Endometrial microvascular endothelial cells (primary cell): ENCODE measurements at regions not wholly inside any gene's neighbourhood (a gene's known extent, or its start where the extent isn't known, plus 50 kb on each side); places are given as distances from the start of the nearest gene placed in this dataset.

ENCODE experiments used
- in situ Hi-C: cut with HindIII; loops from 2 replicates; pipeline ENCODE4 v1.10.0; 2017; ENCODE audit warnings: low sequenced_read_pairs, low pct_unique_long_range_greater_than_20kb; ENCODE audit errors: inconsistent ontology term

GRCh38 chr7:25829663-25830062 lies 322.3 kb upstream of the NFE2L3 start:
- in situ Hi-C loops, result no loop called here

- in situ Hi-C loops, result no loop called here
These were observed 321.8 kb upstream of the NFE2L3 start for GRCh38 chr7:25830215-25830614.

DNA sequence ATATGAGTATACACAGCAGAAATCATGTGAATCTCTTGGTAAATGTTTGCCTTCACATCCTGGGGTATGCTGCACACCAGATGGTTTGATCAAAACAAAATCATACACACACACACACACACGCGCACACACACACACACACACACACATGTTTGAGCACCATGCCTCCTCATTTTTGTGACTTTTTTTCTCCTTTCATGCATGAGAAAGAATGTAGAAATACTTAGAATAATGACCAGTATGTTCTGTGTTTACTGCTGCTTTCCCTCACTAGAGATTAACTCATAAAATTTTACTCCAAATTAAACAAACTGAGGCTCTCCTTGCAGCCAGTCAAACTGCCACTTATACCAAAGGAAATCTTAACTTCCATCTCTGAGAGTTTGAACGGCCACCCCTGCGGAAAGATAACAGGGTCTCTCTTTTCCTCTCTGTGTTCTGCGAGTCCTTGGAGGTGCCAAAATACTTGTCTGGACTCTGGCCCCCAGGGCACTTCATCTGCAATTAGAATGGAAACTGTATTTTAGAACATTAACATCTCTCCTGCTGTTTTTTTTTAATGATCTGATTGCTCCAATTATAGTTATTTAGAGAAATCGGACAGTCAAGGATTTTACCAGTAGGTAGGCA lies 320.8 kb upstream of the NFE2L3 start:
- in situ Hi-C loops, result no loop called here

DNA sequence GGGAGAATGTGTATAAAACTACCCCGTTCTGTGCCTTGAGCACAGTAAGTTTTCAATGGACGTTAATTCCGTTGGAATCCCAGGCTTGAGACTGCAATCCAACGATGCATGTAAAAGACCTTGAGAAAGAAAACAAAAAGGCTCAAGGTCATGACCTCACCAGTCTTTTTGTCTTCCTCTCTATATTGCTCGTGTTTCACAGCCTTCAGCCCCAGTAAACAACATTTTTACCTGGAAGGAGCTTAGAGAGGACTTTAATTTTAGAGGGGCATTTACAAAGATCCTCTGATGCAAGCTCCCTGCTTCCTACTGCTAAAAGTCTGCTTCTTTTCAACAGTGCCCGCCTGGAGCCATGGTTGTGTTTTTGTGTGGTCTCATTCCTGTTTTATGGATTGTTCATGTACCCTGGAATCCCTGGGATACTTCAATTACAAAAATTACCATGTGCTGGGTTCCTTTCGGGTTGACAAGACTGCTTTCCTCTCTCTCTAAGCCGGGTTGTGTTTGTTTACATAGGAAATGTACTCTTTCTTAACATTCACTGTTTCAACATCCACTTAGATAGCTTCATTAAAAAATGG lies 320.1 kb upstream of the NFE2L3 start:
- in situ Hi-C loops, result no loop called here

GRCh38 chr7:25832456-25832855 lies 319.5 kb upstream of the NFE2L3 start:
- in situ Hi-C loops, result no loop called here

GRCh38 chr7:25832929-25833328 lies 319.1 kb upstream of the NFE2L3 start:
- in situ Hi-C loops, result no loop called here

GRCh38 chr7:25834050-25834449 lies 317.9 kb upstream of the NFE2L3 start:
- in situ Hi-C loops, result no loop called here

GRCh38 chr7:25835197-25835596 lies 316.8 kb upstream of the NFE2L3 start:
- in situ Hi-C loops, result no loop called here

DNA sequence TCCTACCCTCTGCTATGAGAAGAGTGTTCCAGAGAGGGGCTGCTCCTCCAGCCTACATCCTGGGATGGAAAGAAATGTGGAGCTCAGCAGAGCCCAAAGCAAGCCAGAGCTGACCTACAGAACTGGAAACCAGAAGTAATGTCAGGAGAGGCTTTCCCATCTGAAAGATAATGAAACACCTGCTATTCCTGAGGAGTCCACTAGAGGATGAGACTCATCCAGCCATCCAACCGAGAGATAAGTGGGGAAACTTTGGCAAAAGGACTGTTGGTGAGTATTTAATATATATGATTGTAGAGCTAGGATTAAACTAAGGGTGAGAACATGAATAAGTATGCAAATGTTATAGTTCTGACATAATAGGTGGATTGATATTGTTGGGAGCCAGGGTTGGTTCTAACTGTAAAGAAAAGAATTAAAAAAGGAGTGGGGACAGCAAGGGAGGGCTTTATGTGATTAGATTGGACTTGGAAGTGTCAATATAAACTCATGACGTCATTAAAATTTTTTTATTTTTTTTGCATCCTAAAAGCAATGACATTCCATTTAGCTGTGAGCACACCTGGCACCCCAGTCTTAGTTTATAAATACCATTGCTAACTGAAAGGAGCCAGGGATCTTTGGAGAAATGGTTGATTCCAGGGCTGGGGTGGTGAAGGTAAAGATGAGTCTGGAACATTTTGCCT lies 312.8 kb upstream of the NFE2L3 start:
- in situ Hi-C loops, result no loop called here

GRCh38 chr7:25840209-25840792 lies 311.7 kb upstream of the NFE2L3 start:
- in situ Hi-C loops, result no loop called here

DNA sequence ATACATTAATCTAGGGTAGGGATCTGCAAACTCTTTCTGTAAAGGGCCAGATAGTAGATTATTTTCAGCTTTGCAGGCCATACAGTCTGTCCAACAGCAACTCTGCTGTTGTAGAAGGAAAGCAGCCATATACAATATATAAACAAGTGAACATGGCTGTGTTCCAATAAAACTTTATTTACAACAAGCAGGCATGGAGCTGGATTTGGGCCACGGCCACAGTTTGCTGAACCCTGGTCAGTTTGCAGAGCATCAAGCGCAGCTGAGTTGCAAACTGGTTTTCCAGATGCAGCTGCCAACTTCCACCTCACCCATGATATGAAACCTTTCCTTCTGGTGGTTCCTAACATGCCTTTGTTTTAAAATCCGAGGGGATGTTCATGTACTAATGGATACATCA lies 310.4 kb upstream of the NFE2L3 start:
- in situ Hi-C loops, result no loop called here

- in situ Hi-C loops, result no loop called here
These were observed 309.7 kb upstream of the NFE2L3 start for GRCh38 chr7:25842201-25842733.

- in situ Hi-C loops, result no loop called here
These were observed 308.5 kb upstream of the NFE2L3 start for GRCh38 chr7:25843467-25843866.

- in situ Hi-C loops, result no loop called here
These were observed 307.7 kb upstream of the NFE2L3 start for GRCh38 chr7:25844102-25844870.

GRCh38 chr7:25845464-25845863 lies 306.5 kb upstream of the NFE2L3 start:
- in situ Hi-C loops, result no loop called here

- in situ Hi-C loops, result no loop called here
These were observed 305.3 kb upstream of the NFE2L3 start for GRCh38 chr7:25846722-25847121.

DNA sequence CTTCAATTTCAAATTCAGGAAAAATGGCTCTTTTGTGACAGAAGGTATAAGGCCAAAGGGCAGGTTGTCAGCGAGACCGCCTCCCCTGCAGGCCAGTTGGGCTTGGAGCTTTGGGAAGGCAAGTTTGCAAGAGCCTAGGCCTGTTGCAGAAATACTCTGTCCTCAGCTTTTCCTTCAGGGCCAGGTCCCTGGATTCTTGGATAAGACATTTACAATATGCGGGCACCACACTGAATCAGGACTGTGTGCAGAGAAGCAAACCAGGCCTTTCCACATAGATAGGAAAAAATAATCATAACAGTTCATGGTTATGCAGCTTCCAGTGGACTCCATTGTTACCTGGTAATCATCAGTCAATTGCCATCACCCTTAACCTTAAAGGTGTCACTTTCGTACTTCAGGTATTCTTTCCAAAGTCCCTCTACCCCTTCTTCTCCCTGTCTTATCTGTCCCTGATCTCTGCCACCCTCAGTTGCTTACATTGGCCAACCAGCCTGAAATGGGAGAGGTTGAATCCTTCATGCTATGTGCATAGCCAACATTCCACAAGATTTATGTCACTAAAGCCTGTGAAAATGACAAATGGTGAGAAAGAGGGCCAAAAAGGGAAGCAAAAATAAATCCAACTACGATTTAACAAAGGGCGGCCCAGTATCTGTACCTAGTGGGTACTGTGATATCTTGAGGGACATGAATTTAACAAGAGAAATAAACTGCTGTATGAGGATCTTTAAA lies 304.5 kb upstream of the NFE2L3 start:
- in situ Hi-C loops, result no loop called here

- in situ Hi-C loops, result no loop called here
These were observed 302.4 kb upstream of the NFE2L3 start for GRCh38 chr7:25849500-25850184.
